HG02938 (cell line): ENCODE measurements at regions not wholly inside any gene's neighbourhood (a gene's known extent, or its start where the extent isn't known, plus 50 kb on each side); places are given as distances from the start of the nearest gene placed in this dataset.
A peak's percentile ranks its signal among the peaks of the same experiment; 100 is the strongest.
"Not testable (repeated sequence)": the region's sequence is repeated elsewhere in the genome, so short reads cannot be mapped to it uniquely, and the experiment has no call there.

Experiments
- ATAC-seq: cut with Tn5 transposase; IDR thresholded peaks from one replicate; pipeline ENCODE4 v1.9.1; 2021; ENCODE audit warnings: mild to moderate bottlenecking, moderate library complexity; ENCODE audit not compliant: unreplicated experiment

DNA sequence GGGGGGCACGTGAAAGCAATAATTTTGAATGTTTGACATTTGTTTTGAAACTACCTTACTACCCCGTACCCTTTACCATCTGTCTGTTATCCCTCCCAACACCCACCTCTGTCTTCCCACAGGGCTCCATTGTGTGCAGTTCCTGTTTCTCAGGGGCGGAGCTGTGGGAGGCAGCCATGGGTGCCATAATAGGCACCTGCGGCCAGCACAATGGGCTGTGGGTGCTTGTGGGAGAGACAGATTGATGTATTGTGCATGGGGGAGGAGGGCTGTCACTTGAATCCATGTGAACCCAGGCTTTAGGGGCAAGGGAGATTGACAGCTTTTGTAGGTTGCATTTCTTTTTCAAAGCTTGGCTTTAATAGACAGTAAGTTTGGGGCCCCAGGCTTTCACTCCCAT is 122.6 kb upstream of the CXorf66 start:
- no peak for ATAC-seq

DNA sequence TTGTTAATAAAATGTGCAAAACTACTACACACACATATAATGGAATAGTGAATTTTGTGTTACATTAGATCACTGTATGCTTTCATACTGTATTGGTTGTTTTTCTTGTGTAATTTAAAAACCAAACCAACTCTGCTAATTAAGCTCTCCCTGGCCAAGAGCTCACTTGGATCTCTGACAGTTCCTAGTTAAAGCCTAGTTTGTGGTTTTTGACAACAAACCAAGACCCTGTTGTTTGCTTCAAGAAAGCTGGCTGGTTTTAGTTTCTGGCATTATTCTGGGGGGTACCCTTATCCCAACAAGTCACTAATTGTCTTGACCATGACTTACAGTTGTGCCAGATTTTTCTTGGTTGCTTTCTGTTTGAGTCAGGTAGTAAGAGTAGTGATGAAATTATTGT is 121.4 kb upstream of the CXorf66 start:
- no peak for ATAC-seq

DNA sequence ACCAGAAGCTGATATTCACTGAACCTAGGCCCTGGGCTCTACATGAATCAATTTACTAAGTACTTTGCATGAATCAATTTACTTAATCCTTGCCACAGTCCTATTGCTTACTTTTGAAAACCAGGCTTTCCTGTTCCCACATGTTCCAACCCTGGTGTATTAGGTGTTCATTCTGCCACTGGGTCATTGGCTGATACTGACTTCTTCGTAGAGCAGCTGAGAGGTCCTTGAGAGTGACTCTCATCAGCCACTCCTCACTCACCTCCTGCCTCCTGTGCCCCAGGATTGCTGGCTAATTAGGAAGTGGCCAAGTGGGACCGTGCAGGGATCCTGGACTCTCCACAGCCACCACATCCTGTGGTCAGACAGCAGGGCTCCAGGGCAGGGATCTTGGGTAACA is 109.5 kb upstream of the CXorf66 start:
- ATAC-seq = not testable (repeated sequence)

DNA sequence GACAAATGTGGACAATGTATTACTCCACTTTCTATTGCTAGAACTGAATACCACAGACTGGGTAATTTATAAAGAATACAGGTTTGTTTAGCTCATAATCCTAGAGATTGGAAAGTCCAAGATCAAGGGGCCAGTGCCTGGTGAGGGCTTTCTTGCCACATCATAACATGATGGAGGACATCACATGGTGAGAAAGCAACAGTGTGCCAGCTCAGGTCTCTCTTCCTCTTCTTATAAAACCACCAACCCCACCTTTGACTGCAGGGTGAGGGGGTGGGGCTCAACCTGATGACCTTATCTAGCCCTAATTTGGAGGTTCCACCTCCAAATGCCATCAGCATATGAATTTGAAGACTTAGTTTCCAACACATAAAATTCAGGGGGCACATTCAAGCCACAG is 105.7 kb upstream of the CXorf66 start:
- no peak for ATAC-seq

DNA sequence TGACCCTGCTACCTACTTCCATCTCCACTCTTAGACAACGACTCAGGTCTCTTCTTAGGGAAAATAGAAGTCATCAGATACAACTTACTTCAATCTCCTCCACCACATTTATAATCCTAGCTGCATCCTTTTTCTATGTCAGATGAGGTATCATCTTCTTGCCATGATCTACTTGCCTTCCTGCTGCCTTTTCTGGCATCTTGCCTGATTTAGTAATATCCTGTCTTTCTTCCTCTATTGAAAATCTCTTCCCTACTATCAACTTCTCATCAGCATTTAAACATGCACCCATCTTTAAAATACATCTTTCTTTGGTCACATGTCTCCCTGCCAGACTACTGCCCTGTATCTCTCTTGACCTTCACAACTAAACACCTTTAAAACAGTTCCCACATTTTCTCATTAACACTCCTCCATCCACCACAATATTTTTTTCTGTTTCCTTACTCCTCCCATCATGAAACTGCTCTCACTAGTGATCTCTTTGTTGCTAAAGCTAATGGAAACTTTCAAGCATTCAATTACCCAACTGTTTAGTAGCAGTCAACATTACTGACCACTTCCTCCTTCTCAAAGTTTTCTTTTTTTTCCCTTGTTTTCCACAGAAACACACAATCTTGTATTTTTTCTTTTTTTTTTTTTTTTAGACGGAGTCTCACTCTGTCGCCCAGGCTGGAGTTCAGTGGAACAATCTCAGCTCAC is 100.8 kb upstream of the CXorf66 start:
- ATAC-seq = no peak

DNA sequence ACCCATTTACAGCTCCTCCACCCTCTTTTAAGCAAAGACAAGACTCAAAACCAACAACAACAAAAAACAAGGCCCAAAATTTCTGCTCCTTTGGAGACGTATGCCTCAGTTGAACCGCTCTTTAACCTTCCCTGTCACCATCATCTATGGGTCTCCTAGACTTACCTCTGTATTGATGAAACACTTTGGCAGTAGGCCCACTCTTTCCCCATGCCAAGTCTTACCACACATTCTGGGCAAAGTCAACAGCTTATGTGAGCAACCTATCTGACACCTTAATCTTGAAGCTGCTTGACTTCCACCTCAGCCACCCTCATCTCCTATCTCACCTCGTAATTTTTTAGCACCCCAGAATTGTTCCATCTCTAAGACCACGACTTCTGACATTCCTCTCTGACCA is 99.7 kb upstream of the CXorf66 start:
- no peak for ATAC-seq

DNA sequence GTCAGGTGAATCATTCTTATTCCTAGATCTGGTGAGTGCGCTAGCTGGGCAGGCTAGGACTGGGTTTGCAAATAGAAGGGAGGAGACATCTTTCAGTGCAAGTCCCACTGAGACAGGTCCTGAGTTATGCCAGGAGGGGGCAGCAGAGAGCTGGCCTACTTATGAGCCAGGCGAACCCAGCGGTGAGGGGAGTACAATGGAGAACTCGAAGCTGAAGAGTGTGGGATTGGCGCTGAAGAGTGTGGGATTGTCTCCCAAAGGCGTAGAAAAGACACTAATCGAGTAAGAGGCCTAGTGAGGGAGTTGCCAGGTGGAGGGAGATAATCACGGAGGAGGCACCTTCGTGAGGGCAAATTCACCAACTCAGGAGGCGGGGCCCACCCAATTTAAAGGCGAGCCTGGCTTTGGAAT is 91.7 kb upstream of the CXorf66 start:
- ATAC-seq = peak; percentile 92

DNA sequence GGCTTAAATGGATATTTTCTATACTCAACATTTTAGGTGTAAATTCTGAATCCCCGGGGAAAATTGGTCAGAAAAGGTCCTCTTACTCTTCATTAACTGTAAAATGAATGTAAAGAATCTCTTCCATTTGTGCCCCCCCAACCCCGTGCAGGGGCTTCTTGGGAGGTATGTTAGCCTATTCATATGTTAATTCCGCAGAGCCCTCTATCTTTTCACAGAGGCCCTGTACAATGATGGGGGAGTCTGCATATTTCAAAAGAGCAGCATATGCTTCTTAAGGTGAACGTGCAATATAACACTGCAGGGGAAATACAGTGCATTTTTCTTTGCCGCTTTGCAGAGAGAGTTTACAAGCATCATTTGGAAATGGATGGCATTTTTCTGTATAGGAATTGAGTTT is 88.5 kb upstream of the CXorf66 start:
- no peak for ATAC-seq

DNA sequence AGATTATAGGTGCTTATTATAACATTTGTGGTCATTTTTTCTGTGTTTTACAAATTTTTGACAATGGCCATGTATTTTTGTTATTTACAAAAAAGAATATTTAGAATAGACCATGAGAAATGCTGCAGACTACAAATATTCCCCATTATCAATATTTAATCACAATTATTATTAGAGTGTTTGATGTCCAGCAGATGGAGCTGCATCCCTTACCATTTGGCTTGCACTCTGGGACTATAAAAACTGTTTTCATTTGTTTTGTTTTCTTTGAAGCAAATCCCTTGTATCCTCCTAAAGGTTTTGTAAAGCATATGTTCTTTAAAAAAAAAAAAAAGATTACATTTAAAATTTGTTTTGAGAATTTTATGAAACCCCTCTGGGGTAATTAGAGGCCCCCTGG is 85.6 kb upstream of the CXorf66 start:
- no peak for ATAC-seq

DNA sequence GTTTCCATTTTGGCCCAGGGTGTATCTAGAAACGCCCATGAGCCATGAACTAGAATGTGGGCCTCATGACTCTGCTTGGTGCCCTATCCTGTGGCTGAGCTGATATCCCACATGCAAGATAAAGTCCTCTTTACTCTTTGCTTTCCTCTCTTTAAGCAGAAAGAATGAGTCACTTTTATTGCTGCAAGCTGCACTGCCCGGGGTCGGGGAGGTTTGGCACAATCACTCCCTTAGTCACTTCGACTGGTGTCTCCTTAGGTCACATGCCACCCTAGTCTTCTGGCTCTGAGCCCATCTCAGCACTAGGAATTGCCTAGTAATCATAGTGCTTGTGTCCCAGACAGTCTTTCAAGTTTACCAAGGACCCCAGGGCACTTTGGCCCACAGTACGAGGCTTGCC is 75.1 kb upstream of the CXorf66 start:
- ATAC-seq = no peak

DNA sequence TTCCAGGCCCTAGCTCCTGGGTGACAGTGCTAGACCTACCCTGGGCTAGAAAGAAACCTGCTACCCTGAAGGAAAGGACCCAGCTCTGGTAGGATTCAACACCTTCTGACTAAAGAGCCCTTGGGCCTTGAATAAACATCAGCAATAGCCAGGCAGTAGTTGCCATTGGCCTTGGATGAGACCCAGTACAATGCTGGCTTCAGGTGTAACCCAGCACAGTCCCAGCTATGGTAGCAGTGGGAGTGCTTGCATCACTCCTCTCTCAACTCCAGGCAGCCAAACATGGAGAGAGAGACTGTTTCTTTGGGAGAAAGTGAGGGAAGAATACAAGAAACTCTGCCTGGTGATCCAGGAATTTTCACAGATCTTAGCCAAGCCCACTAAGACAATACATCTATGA is 73.5 kb upstream of the CXorf66 start:
- ATAC-seq = no peak

DNA sequence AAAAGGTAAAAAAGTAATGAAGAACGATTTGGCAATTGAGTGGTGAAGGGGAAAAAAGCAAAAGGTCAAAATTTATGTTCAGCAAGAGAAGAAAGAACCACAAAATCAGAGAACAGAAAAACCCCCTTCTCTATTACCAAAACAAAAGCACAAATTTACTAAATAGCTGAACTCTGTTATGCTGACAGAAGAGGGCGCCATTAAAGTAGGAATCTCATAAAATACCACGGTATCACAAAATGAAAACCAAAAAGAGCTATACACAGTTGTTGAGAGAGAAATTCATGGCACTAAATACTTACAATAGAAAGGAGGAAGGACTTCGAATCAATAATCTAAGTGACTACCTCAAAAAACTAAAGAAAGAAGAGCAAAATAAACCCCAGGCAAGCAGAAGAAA is 69.6 kb upstream of the CXorf66 start:
- no peak for ATAC-seq

DNA sequence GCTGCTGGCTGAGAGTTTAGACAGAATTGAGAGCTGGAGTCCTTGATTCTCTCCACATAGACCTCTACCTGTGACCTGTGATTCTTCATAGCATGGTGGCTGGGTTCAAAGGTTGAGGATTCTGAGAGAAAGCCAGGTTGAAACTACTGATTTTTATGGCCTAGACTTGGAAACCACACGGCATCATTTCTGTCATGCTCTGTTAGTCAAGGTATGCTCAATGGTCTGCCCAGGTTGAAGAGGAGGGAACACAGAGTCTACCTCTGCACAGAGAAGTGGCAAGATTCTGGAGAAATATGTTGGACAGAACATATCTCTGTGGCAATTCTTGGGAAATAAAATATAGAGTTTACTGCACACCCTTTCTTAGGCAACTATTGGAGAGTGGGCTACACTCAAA is 57.2 kb upstream of the CXorf66 start:
- no peak for ATAC-seq

DNA sequence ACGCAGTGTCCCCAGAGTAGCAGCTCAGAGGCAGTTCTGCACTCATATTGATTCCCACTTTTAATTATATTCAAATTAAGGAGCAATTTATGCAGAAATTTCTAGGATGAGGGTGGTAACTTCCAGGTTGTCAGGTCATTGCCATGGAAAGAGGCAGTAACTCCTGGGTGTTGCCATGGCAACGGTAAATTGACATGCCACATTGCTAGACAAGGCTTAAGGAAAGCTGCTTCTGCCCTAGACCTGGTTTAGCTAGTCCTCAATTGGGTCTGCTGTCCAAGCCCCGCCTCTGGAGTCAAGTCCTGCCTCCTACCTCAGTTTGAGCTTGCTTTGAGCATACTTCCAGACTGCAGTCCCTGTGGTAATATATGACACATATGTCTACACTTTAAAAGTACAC is 53.8 kb upstream of the CXorf66 start:
- not testable (repeated sequence) for ATAC-seq
